Stomach smooth muscle (tissue), 2 donors: ENCODE measurements at regions not wholly inside any gene's neighbourhood (a gene's known extent, or its start where the extent isn't known, plus 50 kb on each side); places are given as distances from the start of the nearest gene placed in this dataset.
A peak's percentile ranks its signal among the peaks of the same experiment; 100 is the strongest.

ENCODE experiments used
- H3K27ac ChIP-seq: one replicate; pipeline ENCODE4 v1.7.0; 2013; ENCODE audit warnings: mild to moderate bottlenecking, low read length, inconsistent platforms
- H3K27me3 ChIP-seq, 2 donors: one replicate each; pipeline ENCODE4 v1.7.0; 2013; ENCODE audit warnings: low read length in 2 of 2; ENCODE audit not compliant: insufficient read depth in 2 of 2, control insufficient read depth in 1 of 2
- H3K36me3 ChIP-seq, 2 donors: one replicate each; pipeline ENCODE4 v1.7.0; 2013; ENCODE audit warnings: low read length in 2 of 2; ENCODE audit not compliant: control insufficient read depth in 2 of 2, insufficient read depth in 2 of 2
- H3K4me1 ChIP-seq: one replicate; pipeline ENCODE4 v1.7.0; 2013; ENCODE audit warnings: low read length; ENCODE audit not compliant: control insufficient read depth, insufficient read depth
- H3K4me3 ChIP-seq, 2 donors: one replicate each; pipeline ENCODE4 v1.7.0; 2013; ENCODE audit warnings: low read length in 2 of 2
- H3K9ac ChIP-seq, 2 donors: one replicate each; pipeline ENCODE4 v1.7.0; 2013; ENCODE audit warnings: low read length in 2 of 2, mild to moderate bottlenecking in 1 of 2
- H3K9me3 ChIP-seq, 2 donors: one replicate each; pipeline ENCODE4 v1.7.0; 2013; ENCODE audit warnings: low read length in 2 of 2; ENCODE audit not compliant: control insufficient read depth in 2 of 2
- donor health status: healthy.
- donor health status: Pancreatic carcinoma.

DNA sequence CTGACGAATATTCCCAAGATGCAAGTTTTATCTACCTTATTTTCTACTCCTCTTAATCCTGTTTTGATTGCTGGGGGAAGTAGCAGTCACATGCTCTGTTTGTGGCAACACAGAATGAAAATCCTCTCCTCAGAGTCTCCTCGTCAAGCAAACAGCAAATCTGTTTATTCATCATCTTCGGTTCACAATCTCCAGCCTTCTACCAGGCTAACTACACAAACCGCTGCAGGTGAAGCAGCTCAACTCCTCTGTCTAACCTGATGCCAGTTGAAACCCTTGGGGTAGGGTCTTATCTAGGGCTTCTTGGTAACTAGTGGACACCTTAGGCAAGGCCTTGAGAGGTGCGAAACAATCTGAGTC, 91.0 kb downstream of the SIPA1L2 start:
- Histone ChIP-seq H3K27ac (no peak overlapping the region), H3K27me3 (no peaks in the 10 kb centered on the region), H3K9ac (no peak overlapping the region), H3K9me3 (no peaks in the 10 kb centered on the region), H3K36me3 (no peaks in the 10 kb centered on the region), H3K4me3 (no peak overlapping the region), H3K4me1 (no peaks in the 10 kb centered on the region)

DNA sequence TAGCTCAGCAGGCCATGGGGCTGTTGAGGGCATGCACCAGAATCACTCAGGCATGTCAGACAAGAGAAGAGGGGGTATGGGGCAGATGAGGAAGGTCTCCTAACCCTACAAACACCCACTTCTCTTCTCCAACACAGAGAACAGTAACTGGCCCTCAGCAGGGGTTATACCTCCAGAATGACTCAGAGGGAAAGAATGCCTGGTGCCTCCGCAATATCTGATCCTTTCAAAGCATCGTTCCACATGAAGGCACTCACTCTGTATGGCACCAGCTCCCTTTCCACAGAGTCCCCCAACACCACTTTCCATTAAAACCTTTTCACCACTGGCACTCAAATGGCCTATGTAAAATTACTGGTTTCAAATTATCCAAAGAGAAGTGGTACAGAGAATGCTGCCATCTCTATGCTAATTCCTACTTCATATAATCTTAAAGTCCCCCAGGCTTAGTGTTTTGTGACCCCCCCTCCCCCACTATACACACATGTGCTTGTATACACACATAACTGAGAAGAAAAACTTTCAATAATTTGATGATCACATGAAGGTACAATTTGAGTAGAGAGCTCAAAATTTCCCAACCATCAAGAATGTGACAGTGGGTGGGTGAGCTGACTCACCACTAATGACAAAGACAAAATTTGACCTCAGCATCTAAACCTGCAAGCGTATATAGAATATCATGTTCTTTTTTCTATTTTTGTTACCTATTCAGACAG, 91.5 kb downstream of the SIPA1L2 start:
- H3K27me3 ChIP-seq = no peaks in the 10 kb centered on the region
- H3K27ac ChIP-seq = no peak overlapping the region
- H3K9me3 ChIP-seq = no peaks in the 10 kb centered on the region
- H3K4me1 ChIP-seq = no peaks in the 10 kb centered on the region
- H3K36me3 ChIP-seq = no peaks in the 10 kb centered on the region
- H3K9ac ChIP-seq = no peak overlapping the region
- no peak overlapping the region for H3K4me3 ChIP-seq

DNA sequence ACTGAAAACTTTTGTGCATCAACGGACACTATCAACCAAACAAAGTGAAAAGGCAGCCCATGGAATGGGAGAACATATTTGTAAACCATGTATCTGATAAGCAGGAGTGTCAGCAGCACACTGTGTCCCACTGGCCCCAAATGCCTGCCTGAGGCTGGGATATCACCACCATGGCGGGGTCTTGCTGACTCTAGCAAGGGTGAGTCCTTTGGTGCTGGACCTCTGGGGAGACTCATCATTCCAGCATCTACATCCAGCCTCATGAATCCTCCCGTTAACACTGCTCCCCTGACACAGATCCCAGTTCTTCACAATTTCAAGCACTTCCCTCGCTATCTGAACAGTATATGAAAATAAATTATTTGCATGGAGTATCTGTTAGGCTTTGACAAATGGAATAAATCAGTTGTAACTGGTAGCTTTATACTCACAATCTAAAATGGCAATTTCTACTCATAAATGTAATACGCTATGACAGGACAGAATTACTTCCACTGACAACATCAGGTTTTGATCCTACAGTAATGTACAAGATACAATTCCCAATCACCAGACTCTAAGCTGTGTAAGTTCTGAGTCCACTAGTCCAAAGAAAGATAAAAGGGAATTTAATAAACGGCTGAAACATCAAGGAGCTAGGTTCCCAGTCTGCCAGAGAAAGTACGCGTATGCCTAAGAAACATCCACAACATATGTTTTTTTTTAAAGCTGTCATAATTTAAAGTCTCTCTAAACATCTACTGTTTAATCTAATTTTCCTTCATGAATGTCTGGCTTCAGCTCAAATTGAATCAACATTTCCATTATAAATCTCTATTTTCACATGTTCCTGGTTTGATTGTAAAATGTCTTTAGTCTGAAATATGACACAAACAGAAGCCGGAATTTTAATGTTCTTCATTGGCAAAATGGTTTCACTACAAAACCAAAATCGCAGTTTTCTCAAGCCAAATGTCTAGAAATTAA, 95.1 kb downstream of the SIPA1L2 start:
- Histone ChIP-seq H3K36me3 (no peaks in the 10 kb centered on the region), H3K9ac (no peak overlapping the region), H3K27me3 (no peaks in the 10 kb centered on the region), H3K4me3 (peak overlapping the region in 1 of 2 donors; percentile 4), H3K27ac (no peak overlapping the region), H3K9me3 (no peaks in the 10 kb centered on the region), H3K4me1 (no peaks in the 10 kb centered on the region)

DNA sequence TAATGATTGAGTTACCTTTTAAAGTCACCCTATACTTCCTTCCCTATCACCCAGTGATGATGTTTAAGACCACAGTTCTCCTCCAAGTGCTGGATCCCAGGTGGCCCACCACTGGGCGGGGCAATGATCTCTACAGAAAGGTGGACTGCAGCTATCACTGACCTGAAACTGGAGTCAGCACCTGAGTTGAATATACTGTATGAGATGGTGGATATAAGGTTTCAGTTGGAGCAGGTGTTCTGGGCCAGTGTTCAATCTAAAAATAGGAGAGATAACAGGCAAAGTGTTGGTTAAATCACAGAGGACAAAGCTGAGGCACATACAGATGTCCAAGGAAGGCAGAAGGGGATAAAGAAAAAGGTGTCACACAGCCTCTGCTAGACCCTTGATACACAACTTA, 96.6 kb downstream of the SIPA1L2 start:
- Histone ChIP-seq H3K36me3 (no peaks in the 10 kb centered on the region), H3K9ac (no peak overlapping the region), H3K4me3 (no peak overlapping the region), H3K9me3 (no peaks in the 10 kb centered on the region), H3K27me3 (no peaks in the 10 kb centered on the region), H3K4me1 (no peaks in the 10 kb centered on the region), H3K27ac (no peak overlapping the region)

DNA sequence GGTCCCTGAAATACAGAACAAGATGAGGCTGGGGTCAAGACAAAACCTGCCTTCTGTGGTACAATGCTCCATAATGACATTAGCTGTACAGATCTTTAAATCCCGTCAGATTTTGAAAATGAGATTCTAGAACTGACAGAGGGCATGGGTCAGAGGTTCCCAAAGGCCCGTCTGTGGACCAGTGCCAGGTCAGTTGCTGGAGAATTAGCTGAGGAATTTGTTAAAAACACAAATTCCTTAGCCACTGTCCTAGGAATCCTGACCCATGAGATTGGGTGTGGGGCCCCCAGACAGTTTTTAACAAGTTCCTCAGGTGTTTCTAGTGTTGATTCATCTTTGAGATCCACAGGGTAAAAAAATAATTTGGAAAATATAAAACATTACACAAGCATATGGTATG, 97.0 kb downstream of the SIPA1L2 start:
- Histone ChIP-seq H3K9me3 (no peaks in the 10 kb centered on the region), H3K27ac (no peak overlapping the region), H3K27me3 (no peaks in the 10 kb centered on the region), H3K36me3 (no peaks in the 10 kb centered on the region), H3K9ac (no peak overlapping the region), H3K4me1 (no peaks in the 10 kb centered on the region), H3K4me3 (no peak overlapping the region)

GRCh38 chr1:232531291-232531690, 98.6 kb downstream of the SIPA1L2 start:
- no peaks in the 10 kb centered on the region for H3K36me3 ChIP-seq
- H3K4me3 ChIP-seq = no peak overlapping the region
- H3K27ac ChIP-seq = no peak overlapping the region
- H3K4me1 ChIP-seq = peaks cover 3% of the 10 kb centered on the region
- no peaks in the 10 kb centered on the region for H3K9me3 ChIP-seq
- no peak overlapping the region for H3K9ac ChIP-seq
- no peaks in the 10 kb centered on the region for H3K27me3 ChIP-seq

- Histone ChIP-seq H3K9ac (no peak overlapping the region), H3K27me3 (no peaks in the 10 kb centered on the region), H3K4me1 (peaks cover 3% of the 10 kb centered on the region), H3K4me3 (no peak overlapping the region), H3K36me3 (no peaks in the 10 kb centered on the region), H3K9me3 (no peaks in the 10 kb centered on the region), H3K27ac (no peak overlapping the region)
Measured at GRCh38 chr1:232529747-232530146, 100.2 kb downstream of the SIPA1L2 start.

DNA sequence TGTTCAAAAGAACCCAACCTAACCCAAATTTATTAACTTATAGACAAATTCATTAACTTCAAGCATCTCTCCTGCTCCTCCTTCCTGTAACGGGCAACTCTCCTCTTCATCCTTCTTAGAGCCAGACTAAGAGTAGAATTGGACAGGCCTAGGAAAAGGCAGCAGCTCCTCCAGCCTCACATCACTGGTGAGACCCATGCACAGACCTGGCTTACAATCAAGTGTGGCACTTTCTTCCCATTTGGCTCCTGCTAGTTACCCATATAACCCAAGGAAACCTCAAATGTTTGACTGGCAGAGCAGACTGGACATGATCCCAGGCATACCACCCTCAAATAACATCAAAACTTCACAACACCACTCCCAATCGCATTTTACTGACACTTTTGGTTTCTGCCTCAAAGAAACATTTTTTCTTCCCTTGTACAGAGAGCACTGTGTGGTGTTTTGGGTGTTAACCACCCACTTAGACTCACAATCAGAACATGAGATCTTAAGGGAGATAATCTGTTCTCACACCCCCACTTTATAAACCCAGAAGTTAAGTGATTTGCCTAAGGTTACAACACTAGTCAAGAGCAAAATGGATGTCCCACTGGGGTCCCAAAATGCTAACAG, 101.4 kb downstream of the SIPA1L2 start:
- H3K27ac ChIP-seq = no peak overlapping the region

GRCh38 chr1:232524056-232524455, 105.9 kb downstream of the SIPA1L2 start:
- Histone ChIP-seq H3K4me3 (no peak overlapping the region), H3K9ac (no peak overlapping the region), H3K4me1 (peaks cover 5% of the 10 kb centered on the region), H3K36me3 (no peaks in the 10 kb centered on the region), H3K9me3 (no peaks in the 10 kb centered on the region), H3K27ac (no peak overlapping the region), H3K27me3 (no peaks in the 10 kb centered on the region)

More for the DNA sequence above, 101.4 kb downstream of the SIPA1L2 start:
- peaks cover 3% of the 10 kb centered on the region for H3K4me1 ChIP-seq
- no peak overlapping the region for H3K9ac ChIP-seq
- no peaks in the 10 kb centered on the region for H3K36me3 ChIP-seq
- no peaks in the 10 kb centered on the region for H3K9me3 ChIP-seq
- H3K4me3 ChIP-seq = no peak overlapping the region
- no peaks in the 10 kb centered on the region for H3K27me3 ChIP-seq

DNA sequence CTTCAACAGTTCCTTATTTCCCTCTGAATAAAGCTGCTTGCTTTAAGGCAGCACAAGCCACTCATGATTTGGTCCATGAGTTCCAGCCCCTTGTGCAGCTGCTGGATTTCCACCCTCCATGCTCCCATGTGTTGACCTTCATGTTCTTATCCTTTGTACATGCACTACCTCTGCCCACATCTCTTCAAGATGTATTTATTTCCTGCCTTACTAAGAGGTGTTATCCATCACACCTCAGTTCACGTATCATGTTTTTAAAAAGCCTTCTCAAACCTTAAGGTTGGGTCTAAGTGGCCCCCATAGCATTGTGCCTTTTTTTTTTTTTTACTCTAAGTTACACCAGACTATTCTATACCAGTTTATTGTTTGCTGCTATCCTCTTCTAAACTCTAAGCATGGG, 107.7 kb downstream of the SIPA1L2 start:
- Histone ChIP-seq H3K9me3 (no peaks in the 10 kb centered on the region), H3K27ac (no peak overlapping the region), H3K36me3 (no peaks in the 10 kb centered on the region), H3K27me3 (no peaks in the 10 kb centered on the region), H3K4me1 (peaks cover 3% of the 10 kb centered on the region), H3K4me3 (no peak overlapping the region), H3K9ac (no peak overlapping the region)
